OCI-LY3 (cell line): ENCODE measurements at regions not wholly inside any gene's neighbourhood (a gene's known extent, or its start where the extent isn't known, plus 50 kb on each side); places are given as distances from the start of the nearest gene placed in this dataset.

ENCODE experiments used
- EZH2phosphoT487 ChIP-seq: fragments of 200-600 bp; shearing (Covaris generic); IDR thresholded peaks from 2 replicates; pipeline ENCODE4 v1.6.1; 2018; ENCODE audit warnings: antibody characterized with exemption, mixed run types, low read depth
- TF ChIP-seq, protein P1 (sequence below): fragments of 200-600, 300-600 bp; sonication (generic); IDR thresholded peaks from 2 replicates; pipeline ENCODE4 v1.5.1; 2014; ENCODE audit warnings: antibody characterized with exemption, low read length, low read depth

DNA sequence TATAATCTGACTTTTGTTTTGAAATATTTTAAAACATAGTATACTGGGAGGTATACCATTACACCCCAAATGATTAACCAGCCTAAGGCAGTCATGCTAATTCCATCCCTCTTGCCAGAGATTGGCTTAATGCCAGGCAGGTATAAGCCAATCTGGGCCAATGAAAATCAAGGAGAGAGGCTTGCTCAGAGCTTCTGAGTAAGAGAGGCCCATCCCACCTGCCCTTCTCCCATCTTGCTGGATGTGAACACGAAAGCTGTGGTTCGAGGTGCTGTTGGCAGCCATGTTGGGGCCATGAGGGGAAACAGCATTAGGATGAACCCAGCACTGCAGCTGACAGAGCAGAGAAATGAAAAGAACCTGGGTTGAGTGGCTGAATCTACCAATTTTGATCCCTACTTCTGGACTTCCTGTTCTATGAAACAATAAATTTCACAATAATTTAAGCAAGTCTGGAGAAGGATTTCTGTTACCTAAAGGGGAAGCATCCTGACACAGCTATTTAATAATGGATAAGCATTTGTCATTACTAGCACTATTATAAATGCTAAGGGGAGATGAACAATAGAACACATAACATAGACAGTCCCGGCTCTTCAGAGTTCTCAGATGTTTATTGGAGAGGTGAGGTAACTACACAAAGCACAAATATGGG, 152.3 kb downstream of the CDC5L start:
- TF ChIP-seq, protein P1, sequence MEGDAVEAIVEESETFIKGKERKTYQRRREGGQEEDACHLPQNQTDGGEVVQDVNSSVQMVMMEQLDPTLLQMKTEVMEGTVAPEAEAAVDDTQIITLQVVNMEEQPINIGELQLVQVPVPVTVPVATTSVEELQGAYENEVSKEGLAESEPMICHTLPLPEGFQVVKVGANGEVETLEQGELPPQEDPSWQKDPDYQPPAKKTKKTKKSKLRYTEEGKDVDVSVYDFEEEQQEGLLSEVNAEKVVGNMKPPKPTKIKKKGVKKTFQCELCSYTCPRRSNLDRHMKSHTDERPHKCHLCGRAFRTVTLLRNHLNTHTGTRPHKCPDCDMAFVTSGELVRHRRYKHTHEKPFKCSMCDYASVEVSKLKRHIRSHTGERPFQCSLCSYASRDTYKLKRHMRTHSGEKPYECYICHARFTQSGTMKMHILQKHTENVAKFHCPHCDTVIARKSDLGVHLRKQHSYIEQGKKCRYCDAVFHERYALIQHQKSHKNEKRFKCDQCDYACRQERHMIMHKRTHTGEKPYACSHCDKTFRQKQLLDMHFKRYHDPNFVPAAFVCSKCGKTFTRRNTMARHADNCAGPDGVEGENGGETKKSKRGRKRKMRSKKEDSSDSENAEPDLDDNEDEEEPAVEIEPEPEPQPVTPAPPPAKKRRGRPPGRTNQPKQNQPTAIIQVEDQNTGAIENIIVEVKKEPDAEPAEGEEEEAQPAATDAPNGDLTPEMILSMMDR, result no peak
- no peak for TF ChIP-seq EZH2phosphoT487
